Hepatocyte (in vitro differentiated cells): ENCODE measurements at regions not wholly inside any gene's neighbourhood (a gene's known extent, or its start where the extent isn't known, plus 50 kb on each side); places are given as distances from the start of the nearest gene placed in this dataset.

ENCODE experiments used
- DNase-seq: peaks from one replicate; pipeline ENCODE4 v3.0.0-alpha.2; 2016; ENCODE audit warnings: low spot score
- H2AFZ ChIP-seq: fragments of 200-600 bp; sonication (generic); 2 replicates; pipeline ENCODE4 v1.6.0; 2016; ENCODE audit warnings: antibody characterized with exemption, mild to moderate bottlenecking
- H3K27ac ChIP-seq: fragments of 200-600 bp; sonication (generic); 2 replicates; pipeline ENCODE4 v1.5.1; 2016; ENCODE audit warnings: mild to moderate bottlenecking
- H3K27me3 ChIP-seq: fragments of 200-600 bp; sonication (generic); 2 replicates; pipeline ENCODE4 v1.6.1; 2016
- H3K36me3 ChIP-seq: fragments of 200-600 bp; sonication (generic); replicated peaks from 2 replicates; pipeline ENCODE4 v1.5.1; 2016; ENCODE audit warnings: low read depth; ENCODE audit not compliant: insufficient read depth
- H3K4me1 ChIP-seq: fragments of 200-600 bp; sonication (generic); 2 replicates; pipeline ENCODE4 v1.5.1; 2016; ENCODE audit warnings: mild to moderate bottlenecking, moderate library complexity; ENCODE audit not compliant: insufficient read depth
- H3K4me2 ChIP-seq: fragments of 200-600 bp; sonication (generic); 2 replicates; pipeline ENCODE4 v1.6.0; 2016
- H3K4me3 ChIP-seq: fragments of 200-600 bp; sonication (generic); 2 replicates; pipeline ENCODE4 v1.5.1; 2016; ENCODE audit warnings: mild to moderate bottlenecking
- H3K79me2 ChIP-seq: fragments of 200-600 bp; sonication (generic); 2 replicates; pipeline ENCODE4 v1.6.0; 2017; ENCODE audit warnings: mild to moderate bottlenecking
- H3K9me2 ChIP-seq: fragments of 200-600 bp; sonication (generic); replicated peaks from 2 replicates; pipeline ENCODE4 v1.6.0; 2017; ENCODE audit warnings: mild to moderate bottlenecking; ENCODE audit not compliant: insufficient read depth
- H3K9me3 ChIP-seq: fragments of 200-600 bp; sonication (generic); 2 replicates; pipeline ENCODE4 v1.5.1; 2016; ENCODE audit warnings: low read depth, mild to moderate bottlenecking
- H4K20me1 ChIP-seq: fragments of 200-600 bp; sonication (generic); 2 replicates; pipeline ENCODE4 v1.6.0; 2016; ENCODE audit warnings: mild to moderate bottlenecking; ENCODE audit not compliant: insufficient read depth, poor library complexity, severe bottlenecking
- EZH2 ChIP-seq: fragments of 200-600 bp; sonication (generic); IDR thresholded peaks from 2 replicates; pipeline ENCODE4 v1.6.1; 2016; ENCODE audit warnings: antibody characterized with exemption, mild to moderate bottlenecking, borderline replicate concordance
- EZH2phosphoT487 ChIP-seq: fragments of 200-600 bp; sonication (generic); IDR thresholded peaks from one replicate; pipeline ENCODE4 v1.6.1; 2018; ENCODE audit warnings: antibody characterized with exemption, mild to moderate bottlenecking, low read depth, moderate library complexity; ENCODE audit not compliant: unreplicated experiment, severe bottlenecking
- WGBS: methylation state at CpG from one replicate; pipeline ENCODE4 v1.1.6; 2016; ENCODE audit warnings: low lambda C conversion rate; ENCODE audit errors: missing lambda C conversion rate; 5-methylcytosine and 5-hydroxymethylcytosine counted together
- TF ChIP-seq, protein P1 (sequence below): fragments of 200-600 bp; sonication (generic); IDR thresholded peaks from 2 replicates; pipeline ENCODE4 v1.5.1; 2016; ENCODE audit warnings: antibody characterized with exemption, mild to moderate bottlenecking; ENCODE audit not compliant: poor library complexity

DNA sequence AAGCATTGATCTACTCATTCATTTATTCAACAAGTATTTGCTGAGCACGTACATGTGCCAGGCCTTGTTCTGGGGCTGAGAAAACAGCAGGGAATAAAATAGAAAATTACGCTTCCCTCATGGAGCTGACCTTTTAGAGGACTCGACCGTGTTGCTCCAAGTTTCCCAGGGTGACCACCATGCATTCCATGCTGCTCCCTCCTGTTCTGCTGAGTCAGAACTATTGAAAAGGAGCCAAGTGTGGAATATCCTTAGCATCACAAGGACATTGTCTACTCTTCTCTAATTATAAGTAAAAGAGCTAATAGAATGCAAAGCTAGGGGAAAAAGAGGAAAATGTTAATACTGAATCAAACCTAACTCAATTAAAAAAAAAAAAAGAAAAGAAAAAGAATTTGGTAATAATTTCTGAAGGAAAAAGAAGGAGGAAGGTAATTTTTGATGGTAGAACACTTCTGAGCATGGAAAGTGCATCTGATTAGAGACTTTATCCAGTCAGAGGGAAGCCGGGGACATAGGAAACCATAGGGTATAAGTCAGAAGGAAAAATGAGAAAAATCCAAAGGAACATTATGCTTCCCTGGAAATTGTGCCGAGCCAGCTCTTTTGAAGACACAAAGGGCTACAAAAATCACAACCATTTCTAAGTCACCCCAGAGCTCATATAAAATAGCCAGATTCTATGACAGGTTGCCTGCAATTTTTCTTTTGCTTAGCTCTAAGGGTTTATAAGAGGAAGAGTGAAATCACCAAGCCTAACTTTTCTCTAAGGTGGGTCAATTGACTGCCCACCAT is 339.4 kb downstream of the RND3 start:
- TF ChIP-seq EZH2phosphoT487 (no peak), EZH2 (no peak)
- TF ChIP-seq, protein P1, sequence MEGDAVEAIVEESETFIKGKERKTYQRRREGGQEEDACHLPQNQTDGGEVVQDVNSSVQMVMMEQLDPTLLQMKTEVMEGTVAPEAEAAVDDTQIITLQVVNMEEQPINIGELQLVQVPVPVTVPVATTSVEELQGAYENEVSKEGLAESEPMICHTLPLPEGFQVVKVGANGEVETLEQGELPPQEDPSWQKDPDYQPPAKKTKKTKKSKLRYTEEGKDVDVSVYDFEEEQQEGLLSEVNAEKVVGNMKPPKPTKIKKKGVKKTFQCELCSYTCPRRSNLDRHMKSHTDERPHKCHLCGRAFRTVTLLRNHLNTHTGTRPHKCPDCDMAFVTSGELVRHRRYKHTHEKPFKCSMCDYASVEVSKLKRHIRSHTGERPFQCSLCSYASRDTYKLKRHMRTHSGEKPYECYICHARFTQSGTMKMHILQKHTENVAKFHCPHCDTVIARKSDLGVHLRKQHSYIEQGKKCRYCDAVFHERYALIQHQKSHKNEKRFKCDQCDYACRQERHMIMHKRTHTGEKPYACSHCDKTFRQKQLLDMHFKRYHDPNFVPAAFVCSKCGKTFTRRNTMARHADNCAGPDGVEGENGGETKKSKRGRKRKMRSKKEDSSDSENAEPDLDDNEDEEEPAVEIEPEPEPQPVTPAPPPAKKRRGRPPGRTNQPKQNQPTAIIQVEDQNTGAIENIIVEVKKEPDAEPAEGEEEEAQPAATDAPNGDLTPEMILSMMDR: no peak
- Histone ChIP-seq H4K20me1 (no peaks in the 10 kb centered on the region), H3K36me3 (no peaks in the 10 kb centered on the region), H2AFZ (no peak overlapping the region), H3K4me2 (no peak overlapping the region), H3K4me1 (no peaks in the 10 kb centered on the region), H3K9me2 (no peaks in the 10 kb centered on the region), H3K4me3 (no peak overlapping the region), H3K79me2 (no peaks in the 10 kb centered on the region), H3K9me3 (no peaks in the 10 kb centered on the region), H3K27me3 (no peaks in the 10 kb centered on the region), H3K27ac (no peak overlapping the region)
- 100% methylated on average over 6 of the region's 6 CpGs for WGBS
- no peak for DNase-seq

DNA sequence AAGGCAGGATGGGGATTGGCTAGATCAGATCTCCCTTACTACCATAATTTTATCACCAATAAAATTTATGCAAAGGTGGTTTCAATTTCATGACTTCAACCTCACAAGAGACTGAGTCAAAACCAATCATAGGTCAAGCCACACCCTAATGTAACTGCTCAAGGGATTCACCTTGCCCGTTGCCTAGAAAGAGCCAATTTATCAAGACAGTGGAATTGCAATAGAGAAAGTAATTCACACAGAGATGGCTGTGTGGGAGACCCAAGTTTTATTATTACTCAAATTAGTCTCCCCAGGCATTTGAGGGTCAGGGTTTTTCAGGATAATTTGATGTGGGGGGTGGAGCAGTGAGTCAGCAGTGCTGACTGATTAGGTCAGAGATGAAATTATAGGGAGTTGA is 340.6 kb downstream of the RND3 start:
- Histone ChIP-seq H3K4me3 (no peak overlapping the region), H3K79me2 (no peaks in the 10 kb centered on the region), H3K4me1 (no peaks in the 10 kb centered on the region), H3K27me3 (no peaks in the 10 kb centered on the region), H3K4me2 (no peak overlapping the region), H3K27ac (no peak overlapping the region), H3K9me3 (no peaks in the 10 kb centered on the region), H4K20me1 (no peaks in the 10 kb centered on the region), H3K9me2 (no peaks in the 10 kb centered on the region), H2AFZ (no peak overlapping the region), H3K36me3 (no peaks in the 10 kb centered on the region)
- no peak for DNase-seq
- 65% methylated on average over 1 of the region's 1 CpG for WGBS
- no peak for TF ChIP-seq EZH2
- TF ChIP-seq, protein P1: no peak
- TF ChIP-seq EZH2phosphoT487: no peak

DNA sequence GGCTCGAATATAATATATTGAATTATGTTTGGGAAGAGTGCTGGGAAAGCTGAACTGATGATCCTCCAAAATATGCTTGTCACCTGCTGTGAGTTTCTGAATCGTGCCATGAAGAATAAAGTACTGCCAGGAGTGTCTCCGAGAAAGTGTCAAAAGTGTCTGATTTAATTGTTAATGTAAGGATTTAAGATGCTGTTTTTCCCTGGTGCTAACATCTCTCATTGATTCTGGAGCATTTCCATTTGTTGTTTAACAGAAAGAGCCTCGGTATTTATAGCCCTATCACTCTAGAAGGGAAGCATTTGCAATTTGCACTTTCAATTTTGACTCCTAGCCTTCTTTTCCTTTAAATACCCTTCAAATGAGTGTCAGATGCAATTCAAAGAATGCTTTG is 342.2 kb downstream of the RND3 start:
- no peaks in the 10 kb centered on the region for H3K9me2 ChIP-seq
- WGBS: 93% methylated on average over 4 of the region's 4 CpGs
- H2AFZ ChIP-seq: no peak overlapping the region
- H3K36me3 ChIP-seq: no peaks in the 10 kb centered on the region
- H4K20me1 ChIP-seq: no peaks in the 10 kb centered on the region
- TF ChIP-seq, protein P1: no peak
- TF ChIP-seq EZH2phosphoT487: no peak
- no peaks in the 10 kb centered on the region for H3K9me3 ChIP-seq
- H3K27ac ChIP-seq: no peak overlapping the region
- H3K4me2 ChIP-seq: no peak overlapping the region
- no peaks in the 10 kb centered on the region for H3K4me1 ChIP-seq
- H3K79me2 ChIP-seq: no peaks in the 10 kb centered on the region
- no peaks in the 10 kb centered on the region for H3K27me3 ChIP-seq
- no peak for DNase-seq
- no peak overlapping the region for H3K4me3 ChIP-seq
